GM18519 (cell line): ENCODE measurements at regions not wholly inside any gene's neighbourhood (a gene's known extent, or its start where the extent isn't known, plus 50 kb on each side); places are given as distances from the start of the nearest gene placed in this dataset.
A peak's percentile ranks its signal among the peaks of the same experiment; 100 is the strongest.

Experiments
- ATAC-seq: cut with Tn5 transposase; IDR thresholded peaks from one replicate; pipeline ENCODE4 v1.9.1; 2021; ENCODE audit warnings: mild to moderate bottlenecking, moderate library complexity; ENCODE audit not compliant: unreplicated experiment, low FRiP score

DNA sequence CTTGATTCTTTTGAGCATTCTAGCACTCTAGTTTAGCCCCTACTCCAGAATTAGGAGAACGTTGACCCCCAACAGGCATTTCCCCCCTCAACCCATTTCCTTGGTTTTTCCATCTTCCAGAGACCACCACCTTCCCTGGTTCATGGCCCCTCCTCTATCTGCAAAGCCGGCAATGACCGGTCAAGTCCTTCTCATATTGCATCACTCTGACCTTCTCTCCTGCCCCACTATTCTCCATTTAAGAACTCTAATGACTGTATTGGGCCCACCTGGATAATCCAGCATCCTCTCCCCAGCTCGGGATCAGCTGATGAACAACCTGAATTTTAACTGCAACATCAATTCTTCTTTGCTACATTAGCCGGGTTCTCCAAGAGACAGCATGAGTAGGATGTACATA, 437.4 kb downstream of the NPHP4 start:
- ATAC-seq = no peak

- no peak for ATAC-seq
Observed at GRCh38 chr1:5554111-5554510, 438.1 kb downstream of the NPHP4 start.

GRCh38 chr1:5552787-5553484, 439.3 kb downstream of the NPHP4 start:
- no peak for ATAC-seq

DNA sequence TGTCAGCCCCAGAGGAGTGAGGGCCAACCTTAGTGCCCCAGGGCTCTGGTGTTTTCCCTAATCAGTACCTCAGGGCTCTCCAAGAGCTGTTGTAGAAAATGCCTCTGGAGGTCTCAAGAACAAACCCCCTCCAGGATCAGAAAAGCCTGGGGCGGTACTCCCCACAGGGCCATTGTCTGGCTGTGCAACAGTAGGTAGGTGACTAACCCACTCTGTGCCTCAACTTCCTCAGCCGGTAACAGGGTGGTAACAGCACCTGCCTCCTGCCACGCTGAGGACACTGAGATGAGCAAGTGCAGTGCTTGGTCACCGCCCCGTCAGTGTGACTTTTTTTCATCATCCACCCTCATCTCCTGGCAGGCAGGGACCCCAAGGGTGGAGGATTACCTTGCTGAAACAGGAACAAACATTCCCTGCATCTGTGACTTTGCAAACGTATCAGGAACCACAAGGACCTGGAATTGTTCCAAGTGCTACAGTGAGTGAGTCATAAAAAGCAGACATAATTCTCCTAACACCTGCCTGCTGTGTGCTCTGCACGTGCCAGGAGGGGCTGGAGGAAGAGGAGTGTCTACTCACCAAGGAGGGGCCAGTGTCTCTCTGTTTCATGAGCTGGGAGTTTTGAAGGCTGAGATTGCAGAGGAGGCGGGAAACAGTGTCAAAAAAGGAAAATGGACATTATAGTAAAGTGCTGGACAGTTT, 440.8 kb downstream of the NPHP4 start:
- no peak for ATAC-seq

- ATAC-seq = no peak
Observed at GRCh38 chr1:5548266-5548665, 444.0 kb downstream of the NPHP4 start.

GRCh38 chr1:5543235-5543634, 449.0 kb downstream of the NPHP4 start:
- no peak for ATAC-seq

DNA sequence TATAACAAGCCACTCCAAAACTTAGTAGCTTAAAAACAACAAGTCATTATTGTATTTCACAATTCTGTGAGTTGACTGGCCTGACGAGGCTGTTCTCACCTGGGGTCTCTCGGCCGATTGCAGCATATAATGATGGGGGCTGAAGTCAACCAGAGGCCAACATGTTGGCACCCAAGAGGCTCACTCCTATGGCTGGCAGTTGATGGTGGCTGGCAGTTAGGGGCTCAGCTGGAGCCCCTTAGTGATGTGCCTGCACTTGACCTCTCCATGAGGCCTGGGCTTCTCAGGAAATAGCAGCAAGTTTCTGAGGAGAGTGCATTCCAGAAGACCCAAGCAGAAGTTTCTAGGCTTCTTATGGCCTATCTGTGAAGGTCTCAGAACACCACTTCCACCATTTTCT, 459.4 kb downstream of the NPHP4 start:
- ATAC-seq = no peak

DNA sequence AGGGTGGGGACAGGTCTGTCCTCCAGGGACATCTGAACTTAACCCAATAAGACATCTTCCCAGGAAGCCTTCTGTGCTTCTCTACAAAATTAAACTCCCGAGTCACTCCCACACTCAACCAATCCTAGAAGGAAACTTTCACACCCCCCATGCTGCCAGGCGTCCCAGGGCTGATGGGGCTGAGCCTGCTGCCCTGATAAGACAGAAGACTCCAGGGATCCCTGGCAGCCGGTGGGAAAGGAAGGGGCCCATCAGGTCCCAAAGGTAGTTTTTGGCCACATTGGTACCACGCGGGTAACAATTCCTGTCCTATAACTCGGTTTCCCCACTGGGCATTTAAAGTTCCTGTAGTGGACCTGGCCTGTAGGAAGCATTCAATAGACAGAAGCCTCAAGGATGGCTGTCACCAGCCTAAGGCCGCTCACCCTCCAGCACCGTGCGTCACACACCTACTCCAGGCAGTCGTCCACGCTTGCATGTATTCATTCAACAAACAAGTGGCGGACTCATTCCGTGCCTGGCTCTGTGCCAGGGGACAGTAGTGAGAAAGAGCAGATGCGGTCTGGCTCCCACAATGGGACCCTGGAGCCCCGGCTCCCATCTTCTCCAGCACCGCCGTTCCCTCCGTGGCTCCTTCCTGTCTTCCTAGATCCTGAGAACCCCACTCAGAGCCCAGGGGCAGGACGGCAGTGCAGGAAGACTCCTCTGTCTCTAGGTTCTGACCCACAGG, 465.2 kb downstream of the NPHP4 start:
- ATAC-seq = no peak

- ATAC-seq = no peak
Observed at GRCh38 chr1:5526385-5526750, 465.9 kb downstream of the NPHP4 start.

- no peak for ATAC-seq
Observed at GRCh38 chr1:5525597-5526384, 466.4 kb downstream of the NPHP4 start.

DNA sequence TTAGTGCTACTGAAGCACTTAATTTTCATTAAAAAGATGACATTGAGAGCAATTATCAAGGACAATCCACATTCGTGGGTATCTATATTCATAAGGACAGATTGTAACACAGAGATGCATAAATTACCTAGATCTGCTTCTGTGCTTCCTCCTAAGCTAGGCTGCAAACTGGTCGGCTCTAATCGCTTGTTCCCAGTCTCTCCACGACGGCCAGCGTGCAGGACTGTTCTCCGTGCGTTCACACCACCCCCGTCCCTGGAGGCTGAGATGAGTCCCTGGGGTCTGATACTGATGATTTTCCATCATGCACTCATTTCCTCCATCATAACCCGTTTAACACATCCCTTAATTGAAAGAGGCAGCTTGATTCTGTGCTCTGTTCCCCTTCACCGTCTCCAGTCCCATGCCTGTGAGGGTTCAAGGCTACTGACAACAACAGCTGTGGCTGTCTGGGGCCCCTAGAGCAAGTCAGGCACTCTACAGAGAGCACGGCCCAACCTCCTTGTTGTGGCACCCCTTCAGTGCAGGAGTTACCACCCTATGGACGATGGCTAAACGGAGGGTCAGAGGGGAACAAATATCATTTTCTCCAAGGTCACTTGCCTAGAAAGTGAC, 469.6 kb downstream of the NPHP4 start:
- no peak for ATAC-seq

DNA sequence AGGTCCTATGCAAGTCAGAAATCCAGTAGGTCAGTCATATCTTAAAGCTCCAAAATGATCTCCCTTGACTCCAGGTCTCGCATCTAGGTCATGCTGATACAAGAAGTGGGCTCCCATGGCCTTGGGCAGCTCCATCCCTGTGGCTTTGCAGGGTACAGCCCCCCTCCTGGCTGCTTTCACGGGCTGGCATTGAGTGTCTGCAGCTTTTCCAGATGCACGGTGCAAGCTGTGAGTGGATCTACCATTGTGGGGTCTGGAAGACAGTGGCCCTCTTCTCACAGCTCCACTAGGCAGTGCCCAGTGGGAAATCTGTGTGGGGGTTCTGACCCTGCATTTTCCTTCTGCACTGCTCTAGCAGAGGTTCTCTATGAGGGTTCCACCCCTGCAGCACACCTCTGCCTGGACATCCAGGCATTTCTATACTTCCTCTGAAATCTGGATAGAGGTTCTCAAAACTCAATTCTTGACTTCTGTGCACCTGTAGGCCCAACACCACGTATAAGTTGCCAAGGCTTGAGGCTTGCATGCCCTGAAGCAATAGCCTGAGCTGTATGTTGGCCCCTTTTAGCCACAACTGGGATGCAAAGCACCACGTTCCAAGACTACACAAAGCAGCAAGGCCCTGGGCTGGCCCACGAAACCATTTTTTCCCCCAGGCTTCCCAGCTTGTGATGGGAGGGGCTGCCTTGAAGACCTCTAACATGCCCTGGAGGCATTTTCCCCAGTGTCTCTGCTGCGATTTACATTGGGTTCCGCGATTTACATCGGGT, 472.7 kb downstream of the NPHP4 start:
- no peak for ATAC-seq

- no peak for ATAC-seq
Observed at GRCh38 chr1:5516756-5517155, 475.5 kb downstream of the NPHP4 start.

GRCh38 chr1:5515501-5515900, 476.7 kb downstream of the NPHP4 start:
- no peak for ATAC-seq

DNA sequence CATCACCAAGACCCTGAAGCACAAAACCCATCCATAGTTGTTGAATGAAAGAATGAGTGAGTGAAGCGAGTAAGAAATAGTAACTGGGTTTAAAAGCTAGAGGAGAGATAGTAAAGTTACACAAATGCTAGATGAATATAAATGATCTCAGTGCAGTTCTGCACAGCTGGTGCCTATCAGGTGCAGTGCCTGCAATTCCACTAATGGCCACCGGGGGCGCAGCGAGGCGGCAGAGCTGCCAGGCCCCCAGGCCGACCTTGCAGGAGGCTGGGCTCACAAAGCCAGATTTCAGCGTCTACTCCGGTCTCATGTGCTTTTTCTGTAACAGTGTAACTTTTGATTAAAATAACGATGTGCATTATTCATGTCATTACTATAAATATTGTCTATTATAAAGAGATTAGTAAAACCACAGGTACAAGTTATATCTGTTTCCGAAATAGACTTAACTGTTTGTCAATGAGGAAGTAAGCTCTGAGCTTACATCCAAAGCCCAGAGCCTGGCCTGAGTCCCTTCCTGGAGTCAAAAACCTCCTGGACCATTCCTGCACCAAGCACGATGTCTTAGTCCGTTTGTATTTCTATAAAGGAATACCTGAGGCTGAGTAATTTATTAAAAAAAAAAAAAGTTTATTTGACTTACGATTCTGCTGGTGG, 477.6 kb downstream of the NPHP4 start:
- peak; percentile 73 for ATAC-seq

- ATAC-seq = no peak
Observed at GRCh38 chr1:5513846-5514526, 478.2 kb downstream of the NPHP4 start.

DNA sequence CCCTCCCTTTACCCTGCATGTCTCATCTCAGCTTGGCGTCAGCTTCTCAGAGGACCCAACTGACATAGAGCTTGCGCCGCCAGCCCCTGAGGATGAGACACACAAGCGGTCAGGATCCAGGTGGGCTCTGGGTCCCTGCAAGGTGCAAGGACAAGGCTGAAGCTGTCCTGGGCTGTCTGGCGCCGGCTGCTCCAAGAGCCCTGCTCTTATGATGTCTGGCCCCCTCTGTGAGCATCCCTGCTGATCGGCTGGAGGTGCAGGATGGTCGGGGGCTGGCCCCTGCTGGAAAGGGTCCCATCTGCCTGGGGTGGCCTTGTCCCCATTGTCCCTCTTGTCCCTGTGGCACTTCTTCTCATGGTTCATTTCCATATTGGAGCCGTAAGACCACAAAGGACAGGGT, 479.0 kb downstream of the NPHP4 start:
- no peak for ATAC-seq

GRCh38 chr1:5511381-5512097, 480.7 kb downstream of the NPHP4 start:
- no peak for ATAC-seq
